GM18907 (cell line): ENCODE measurements at regions not wholly inside any gene's neighbourhood (a gene's known extent, or its start where the extent isn't known, plus 50 kb on each side); places are given as distances from the start of the nearest gene placed in this dataset.
"Not testable (repeated sequence)": the region's sequence is repeated elsewhere in the genome, so short reads cannot be mapped to it uniquely, and the experiment has no call there.

Experiments
- ATAC-seq: cut with Tn5 transposase; IDR thresholded peaks from one replicate; pipeline ENCODE4 v1.9.1; 2021; ENCODE audit warnings: mild to moderate bottlenecking, moderate library complexity; ENCODE audit not compliant: unreplicated experiment

- no peak for ATAC-seq
Measured at GRCh38 chr2:31813016-31813415, 197.8 kb downstream of the MEMO1 start.

GRCh38 chr2:31812051-31812798 lies 198.6 kb downstream of the MEMO1 start:
- peak; percentile 98 for ATAC-seq

- ATAC-seq, result no peak
Measured at GRCh38 chr2:31811482-31811881, 199.3 kb downstream of the MEMO1 start.

DNA sequence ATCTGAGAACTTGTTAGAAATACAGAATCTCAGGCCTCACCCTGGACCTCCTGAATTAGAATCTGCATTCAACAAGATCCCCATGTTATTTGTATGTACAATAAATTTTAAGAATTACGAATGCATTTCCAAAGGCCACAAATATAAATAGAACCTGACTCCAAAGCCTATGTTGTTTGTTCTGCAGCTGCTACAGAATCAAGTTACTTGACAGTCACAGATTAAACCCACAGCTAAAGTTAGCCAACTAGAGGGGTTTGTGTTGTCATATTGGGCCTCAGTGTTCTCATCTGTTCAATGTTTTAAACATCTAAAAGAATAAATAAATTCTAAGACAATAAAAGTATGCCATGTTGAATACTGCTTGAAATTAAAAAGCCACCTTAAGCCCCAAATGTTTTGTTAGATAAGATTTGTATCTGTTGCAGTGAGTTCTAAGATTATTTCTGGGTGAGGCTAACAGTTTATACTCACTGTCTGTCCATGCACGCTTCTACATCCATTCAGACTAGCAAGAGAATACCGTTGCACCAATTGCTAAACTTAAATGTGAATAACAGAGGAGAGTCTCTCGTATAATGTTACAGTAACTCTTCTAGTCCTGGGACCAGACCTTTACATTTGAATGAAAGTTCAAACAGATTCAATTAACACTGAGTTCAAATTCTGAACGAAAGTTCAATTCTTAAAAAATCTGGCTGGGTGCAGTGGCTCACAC lies 200.4 kb downstream of the MEMO1 start:
- no peak for ATAC-seq

GRCh38 chr2:31805688-31806087 lies 205.1 kb downstream of the MEMO1 start:
- no peak for ATAC-seq

DNA sequence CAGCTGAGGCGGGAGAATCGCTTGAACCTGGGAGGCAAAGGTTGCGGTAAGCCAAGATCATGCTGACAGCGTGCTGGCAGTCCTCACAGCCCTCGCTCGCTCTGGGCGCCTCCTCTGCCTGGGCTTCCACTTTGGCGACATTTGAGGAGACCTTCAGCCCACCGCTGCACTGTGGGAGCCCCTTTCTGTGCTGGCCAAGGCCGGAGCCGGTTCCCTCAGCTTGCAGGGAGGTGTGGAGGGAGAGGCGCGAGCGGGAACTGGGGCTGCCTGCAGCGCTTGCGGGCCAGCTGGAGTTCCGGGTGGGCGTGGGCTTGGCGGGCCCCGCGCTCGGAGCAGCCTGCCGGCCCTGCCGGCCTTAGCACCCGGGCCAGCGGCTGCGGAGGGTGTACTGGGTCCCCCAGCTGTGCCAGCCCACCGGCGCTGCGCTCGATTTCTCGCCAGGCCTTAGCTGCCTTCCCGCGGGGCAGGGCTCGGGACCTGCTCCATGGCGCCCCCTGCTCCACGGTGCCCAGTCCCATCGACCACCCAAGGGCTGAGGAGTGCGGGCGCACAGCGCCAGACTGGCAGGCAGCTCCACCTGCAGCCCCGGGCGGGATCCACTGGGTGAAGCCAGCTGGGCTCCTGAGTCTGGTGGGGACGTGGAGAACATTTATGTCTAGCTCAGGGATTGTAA lies 207.2 kb downstream of the MEMO1 start:
- ATAC-seq, result not testable (repeated sequence)

GRCh38 chr2:31802711-31803110 lies 208.1 kb downstream of the MEMO1 start:
- no peak for ATAC-seq

GRCh38 chr2:31799282-31799681 lies 211.5 kb downstream of the MEMO1 start:
- not testable (repeated sequence) for ATAC-seq

GRCh38 chr2:31788273-31788672 lies 207.5 kb upstream of the SRD5A2 start:
- no peak for ATAC-seq

DNA sequence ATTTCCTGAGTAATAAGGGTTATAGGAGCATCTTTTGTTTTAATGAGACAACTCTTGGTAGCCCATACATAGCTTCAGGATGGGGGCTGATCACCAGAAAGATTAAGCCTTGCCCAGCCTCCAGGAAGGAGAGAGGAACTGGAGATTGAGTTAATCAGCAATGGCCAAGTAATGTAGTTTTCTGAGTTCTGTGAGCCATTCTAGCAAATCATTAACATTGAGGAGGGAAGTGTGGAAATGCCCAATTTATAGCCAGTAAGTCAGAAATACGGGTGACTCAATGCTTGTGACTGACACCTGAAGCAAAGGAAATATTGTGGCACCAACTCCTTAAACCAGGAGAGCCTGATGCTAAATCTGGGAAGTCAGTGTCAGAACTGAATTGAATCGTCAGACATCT lies 205.1 kb upstream of the SRD5A2 start:
- peak; percentile 96 for ATAC-seq

DNA sequence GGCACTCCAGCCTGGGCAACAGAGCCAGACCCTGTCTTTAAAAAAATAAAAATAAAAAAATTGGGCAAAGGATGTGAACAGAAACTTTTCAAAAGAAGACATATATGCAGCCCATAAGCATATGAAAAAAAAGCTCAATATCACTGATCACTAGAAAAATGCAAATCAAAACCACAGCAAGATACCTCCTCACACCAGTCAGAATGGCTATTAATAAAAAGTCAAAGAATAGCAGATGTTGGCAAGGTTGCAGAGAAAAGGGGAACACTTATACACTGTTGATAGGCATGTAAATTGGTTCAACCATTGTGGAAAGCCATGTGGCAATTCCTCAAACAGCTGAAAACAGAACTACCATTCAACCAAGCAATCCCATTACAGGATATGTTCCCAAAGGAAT lies 204.1 kb upstream of the SRD5A2 start:
- no peak for ATAC-seq

GRCh38 chr2:31783446-31784091 lies 202.8 kb upstream of the SRD5A2 start:
- ATAC-seq, result not testable (repeated sequence)

DNA sequence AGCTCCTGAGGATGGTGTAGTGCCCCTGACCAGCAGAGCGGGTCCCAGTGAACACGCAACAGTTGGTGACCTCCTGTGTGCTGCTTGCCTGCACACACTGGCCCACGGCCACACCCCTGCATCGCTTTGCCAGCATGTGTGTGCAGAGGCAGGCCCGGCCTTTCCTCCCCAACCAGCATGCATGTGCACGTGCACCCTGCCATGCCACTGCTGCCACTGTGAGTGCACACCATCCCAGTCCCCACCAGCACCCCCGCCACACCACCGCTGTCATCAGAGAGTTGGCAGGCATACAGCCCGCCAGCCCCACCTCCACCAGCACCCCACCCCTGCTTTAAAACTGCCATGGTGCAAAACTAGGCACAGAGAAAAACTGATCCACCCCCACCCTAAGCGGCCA lies 197.4 kb upstream of the SRD5A2 start:
- no peak for ATAC-seq

GRCh38 chr2:31770741-31771140 lies 190.0 kb upstream of the SRD5A2 start:
- ATAC-seq, result no peak

DNA sequence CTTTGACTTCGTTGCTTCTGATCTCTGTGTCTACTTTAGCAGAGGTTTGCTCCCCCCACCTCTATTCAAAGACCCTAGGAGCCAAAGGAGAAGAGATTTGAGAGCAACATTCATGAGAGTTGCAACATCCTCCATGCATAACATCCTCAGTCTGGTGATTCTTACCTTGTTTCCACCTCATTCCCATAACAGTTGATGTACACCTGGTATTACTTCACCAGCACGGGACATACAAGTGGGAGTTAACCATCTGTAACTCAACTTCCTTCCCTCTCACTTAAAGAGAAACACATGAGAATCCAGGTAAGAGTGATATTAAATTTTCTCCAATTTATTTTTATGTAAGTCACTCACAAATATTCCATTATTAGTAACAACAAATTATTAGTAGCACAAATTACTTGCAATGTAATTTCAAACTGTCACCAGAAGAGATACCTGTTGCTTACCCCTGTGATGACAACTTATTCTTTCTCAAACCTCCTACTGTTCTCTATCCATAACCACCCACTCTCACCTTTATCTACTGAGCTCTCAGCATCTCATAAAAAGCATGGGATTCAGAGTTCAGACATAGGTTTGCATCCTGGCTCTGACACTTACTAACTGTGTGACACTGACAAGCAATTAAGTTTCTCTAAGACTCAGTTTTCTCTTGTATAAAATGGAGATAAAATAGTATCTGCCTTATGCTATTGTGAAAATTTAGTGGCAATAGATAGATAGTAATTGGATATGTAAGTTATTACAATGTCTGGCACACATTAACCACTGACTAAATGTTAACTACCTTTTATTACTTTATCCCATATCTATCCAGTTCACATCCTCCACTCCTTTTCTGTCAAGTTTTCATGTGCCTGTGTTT lies 184.6 kb upstream of the SRD5A2 start:
- no peak for ATAC-seq

- no peak for ATAC-seq
Measured at GRCh38 chr2:31764169-31764568, 183.4 kb upstream of the SRD5A2 start.

DNA sequence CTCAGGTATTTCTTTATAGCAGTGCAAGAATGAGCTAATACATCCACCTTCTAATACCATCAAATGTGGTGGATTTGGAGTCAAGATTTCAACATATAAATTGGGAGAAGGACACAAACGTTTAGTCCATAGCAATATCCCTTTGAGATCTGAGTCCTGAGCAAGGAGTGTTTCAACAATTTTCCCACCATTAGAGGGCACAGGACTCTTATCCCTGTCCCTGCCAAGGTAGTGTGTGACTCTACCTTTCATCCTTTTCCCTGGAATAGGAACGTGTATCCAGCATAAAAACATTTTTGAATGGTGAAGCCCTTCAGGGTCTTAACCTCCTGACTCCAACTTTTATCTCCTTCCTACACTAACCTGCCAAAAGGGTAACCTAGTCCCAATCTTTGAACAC lies 181.3 kb upstream of the SRD5A2 start:
- ATAC-seq, result no peak

DNA sequence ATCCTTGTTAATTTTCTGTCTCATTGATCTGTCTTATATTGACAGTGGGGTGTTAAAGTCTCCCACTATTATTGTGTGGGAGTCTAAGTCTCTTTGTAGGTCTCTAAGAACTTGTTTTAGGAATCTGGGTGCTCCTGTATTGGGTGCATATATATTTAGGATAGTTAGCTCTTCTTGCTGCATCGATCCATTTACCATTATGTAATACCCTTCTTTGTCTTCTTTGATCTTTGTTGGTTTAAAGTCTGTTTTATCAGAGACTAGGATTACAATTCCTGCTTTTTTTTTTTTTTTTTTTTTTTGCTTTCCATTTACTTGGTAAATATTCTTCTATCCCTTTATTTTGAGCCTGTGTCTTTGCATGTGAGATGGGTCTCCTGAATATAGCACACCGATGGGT lies 176.6 kb upstream of the SRD5A2 start:
- ATAC-seq, result not testable (repeated sequence)

DNA sequence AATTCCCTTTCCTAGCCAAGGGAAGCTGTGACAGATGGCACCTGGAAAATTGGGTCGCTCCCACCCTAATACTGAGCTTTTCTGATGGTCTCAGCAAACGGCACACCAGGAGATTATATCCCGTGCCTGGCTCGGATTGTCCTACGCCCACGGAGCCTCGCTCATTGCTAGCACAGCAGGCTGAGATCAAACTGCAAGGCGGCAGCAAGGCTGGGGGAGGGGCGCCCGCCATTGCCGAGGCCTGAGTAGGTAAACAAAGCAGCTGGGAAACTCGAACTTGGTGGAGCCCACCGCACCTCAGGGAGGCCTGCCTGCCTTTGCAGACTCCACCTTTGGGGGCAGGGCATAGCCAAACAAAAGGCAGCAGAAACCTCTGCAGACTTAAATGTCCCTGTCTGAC lies 168.0 kb upstream of the SRD5A2 start:
- ATAC-seq, result not testable (repeated sequence)

GRCh38 chr2:31748041-31748440 lies 167.3 kb upstream of the SRD5A2 start:
- ATAC-seq, result no peak
